ENCODE measurements at regions not wholly inside any gene's neighbourhood (a gene's known extent, or its start where the extent isn't known, plus 50 kb on each side); places are given as distances from the start of the nearest gene placed in this dataset.
A peak's percentile ranks its signal among the peaks of the same experiment; 100 is the strongest.

- Histone ChIP-seq H3K4me1 (ENCODE audit: control insufficient read depth in 1 of 2, insufficient read depth in 2 of 2, low read length in 2 of 2) (peaks cover 0 to 4% of the 10 kb centered on the region in 2 donors), H3K9ac (ENCODE audit: low read depth in 1 of 2, low read length in 2 of 2) (no peak overlapping the region), H3K27ac (ENCODE audit: low read depth, low read length) (no peak overlapping the region), H3K27me3 (ENCODE audit: control insufficient read depth in 1 of 2, insufficient read depth in 2 of 2, low read length in 2 of 2) (no peaks in the 10 kb centered on the region), H3K9me3 (ENCODE audit: control insufficient read depth in 1 of 2, low read length in 2 of 2) (no peaks in the 10 kb centered on the region), H3K36me3 (ENCODE audit: control insufficient read depth in 1 of 2, insufficient read depth in 2 of 2, low read length in 2 of 2) (no peaks in the 10 kb centered on the region), H3K4me3 (ENCODE audit: low read depth in 1 of 2, low read length in 2 of 2) (no peak overlapping the region)
Observed at GRCh38 chr19:46911456-46911855, 50.7 kb downstream of the ARHGAP35 start.

GRCh38 chr19:46913198-46913851 lies 52.5 kb downstream of the ARHGAP35 start:
- no peaks in the 10 kb centered on the region for H3K27me3 ChIP-seq (ENCODE audit: control insufficient read depth in 1 of 2, insufficient read depth in 2 of 2, low read length in 2 of 2)
- no peaks in the 10 kb centered on the region for H3K9me3 ChIP-seq (ENCODE audit: control insufficient read depth in 1 of 2, low read length in 2 of 2)
- no peak overlapping the region for H3K27ac ChIP-seq (ENCODE audit: low read depth, low read length)
- H3K4me1 ChIP-seq (ENCODE audit: control insufficient read depth in 1 of 2, insufficient read depth in 2 of 2, low read length in 2 of 2): peaks cover 0 to 4% of the 10 kb centered on the region in 2 donors
- no peak overlapping the region for H3K4me3 ChIP-seq (ENCODE audit: low read depth in 1 of 2, low read length in 2 of 2)
- H3K36me3 ChIP-seq (ENCODE audit: control insufficient read depth in 1 of 2, insufficient read depth in 2 of 2, low read length in 2 of 2): peaks cover 0 to under 1% of the 10 kb centered on the region in 2 donors
- no peak overlapping the region for H3K9ac ChIP-seq (ENCODE audit: low read depth in 1 of 2, low read length in 2 of 2)

- H3K4me1 ChIP-seq (ENCODE audit: control insufficient read depth in 1 of 2, insufficient read depth in 2 of 2, low read length in 2 of 2): peaks cover 0 to 4% of the 10 kb centered on the region in 2 donors
- H3K9ac ChIP-seq (ENCODE audit: low read depth in 1 of 2, low read length in 2 of 2): no peak overlapping the region
- no peaks in the 10 kb centered on the region for H3K9me3 ChIP-seq (ENCODE audit: control insufficient read depth in 1 of 2, low read length in 2 of 2)
- H3K27me3 ChIP-seq (ENCODE audit: control insufficient read depth in 1 of 2, insufficient read depth in 2 of 2, low read length in 2 of 2): no peaks in the 10 kb centered on the region
- no peak overlapping the region for H3K4me3 ChIP-seq (ENCODE audit: low read depth in 1 of 2, low read length in 2 of 2)
- peaks cover 0 to 6% of the 10 kb centered on the region in 2 donors for H3K36me3 ChIP-seq (ENCODE audit: control insufficient read depth in 1 of 2, insufficient read depth in 2 of 2, low read length in 2 of 2)
- no peak overlapping the region for H3K27ac ChIP-seq (ENCODE audit: low read depth, low read length)
Observed at GRCh38 chr19:46913852-46914430, 53.1 kb downstream of the ARHGAP35 start.

- peaks cover 0 to 4% of the 10 kb centered on the region in 2 donors for H3K4me1 ChIP-seq (ENCODE audit: control insufficient read depth in 1 of 2, insufficient read depth in 2 of 2, low read length in 2 of 2)
- H3K27me3 ChIP-seq (ENCODE audit: control insufficient read depth in 1 of 2, insufficient read depth in 2 of 2, low read length in 2 of 2): no peaks in the 10 kb centered on the region
- no peak overlapping the region for H3K27ac ChIP-seq (ENCODE audit: low read depth, low read length)
- H3K4me3 ChIP-seq (ENCODE audit: low read depth in 1 of 2, low read length in 2 of 2): no peak overlapping the region
- H3K9ac ChIP-seq (ENCODE audit: low read depth in 1 of 2, low read length in 2 of 2): no peak overlapping the region
- no peaks in the 10 kb centered on the region for H3K9me3 ChIP-seq (ENCODE audit: control insufficient read depth in 1 of 2, low read length in 2 of 2)
- peaks cover 7 to 19% of the 10 kb centered on the region in 2 donors for H3K36me3 ChIP-seq (ENCODE audit: control insufficient read depth in 1 of 2, insufficient read depth in 2 of 2, low read length in 2 of 2)
Observed at GRCh38 chr19:46915386-46915785, 54.6 kb downstream of the ARHGAP35 start.

GRCh38 chr19:46917002-46917401 lies 56.2 kb downstream of the ARHGAP35 start:
- Histone ChIP-seq H3K9ac (ENCODE audit: low read depth in 1 of 2, low read length in 2 of 2) (no peak overlapping the region), H3K4me3 (ENCODE audit: low read depth in 1 of 2, low read length in 2 of 2) (no peak overlapping the region), H3K9me3 (ENCODE audit: control insufficient read depth in 1 of 2, low read length in 2 of 2) (no peaks in the 10 kb centered on the region), H3K27ac (ENCODE audit: low read depth, low read length) (no peak overlapping the region), H3K27me3 (ENCODE audit: control insufficient read depth in 1 of 2, insufficient read depth in 2 of 2, low read length in 2 of 2) (no peaks in the 10 kb centered on the region), H3K36me3 (ENCODE audit: control insufficient read depth in 1 of 2, insufficient read depth in 2 of 2, low read length in 2 of 2) (peaks cover 13 to 36% of the 10 kb centered on the region in 2 donors), H3K4me1 (ENCODE audit: control insufficient read depth in 1 of 2, insufficient read depth in 2 of 2, low read length in 2 of 2) (peaks cover 0 to 4% of the 10 kb centered on the region in 2 donors)

- no peak overlapping the region for H3K27ac ChIP-seq (ENCODE audit: low read depth, low read length)
- H3K9ac ChIP-seq (ENCODE audit: low read depth in 1 of 2, low read length in 2 of 2): no peak overlapping the region
- H3K36me3 ChIP-seq (ENCODE audit: control insufficient read depth in 1 of 2, insufficient read depth in 2 of 2, low read length in 2 of 2): peaks cover 17 to 42% of the 10 kb centered on the region in 2 donors
- H3K9me3 ChIP-seq (ENCODE audit: control insufficient read depth in 1 of 2, low read length in 2 of 2): no peaks in the 10 kb centered on the region
- H3K27me3 ChIP-seq (ENCODE audit: control insufficient read depth in 1 of 2, insufficient read depth in 2 of 2, low read length in 2 of 2): no peaks in the 10 kb centered on the region
- peaks cover 5 to 9% of the 10 kb centered on the region in 2 donors for H3K4me1 ChIP-seq (ENCODE audit: control insufficient read depth in 1 of 2, insufficient read depth in 2 of 2, low read length in 2 of 2)
- no peak overlapping the region for H3K4me3 ChIP-seq (ENCODE audit: low read depth in 1 of 2, low read length in 2 of 2)
Observed at GRCh38 chr19:46919324-46919723, 58.5 kb downstream of the ARHGAP35 start.

- H3K9me3 ChIP-seq (ENCODE audit: control insufficient read depth in 1 of 2, low read length in 2 of 2): no peaks in the 10 kb centered on the region
- H3K4me3 ChIP-seq (ENCODE audit: low read depth in 1 of 2, low read length in 2 of 2): no peak overlapping the region
- no peaks in the 10 kb centered on the region for H3K27me3 ChIP-seq (ENCODE audit: control insufficient read depth in 1 of 2, insufficient read depth in 2 of 2, low read length in 2 of 2)
- peaks cover 17 to 42% of the 10 kb centered on the region in 2 donors for H3K36me3 ChIP-seq (ENCODE audit: control insufficient read depth in 1 of 2, insufficient read depth in 2 of 2, low read length in 2 of 2)
- H3K4me1 ChIP-seq (ENCODE audit: control insufficient read depth in 1 of 2, insufficient read depth in 2 of 2, low read length in 2 of 2): peaks cover 15% of the 10 kb centered on the region in 2 donors
- H3K27ac ChIP-seq (ENCODE audit: low read depth, low read length): no peak overlapping the region
- no peak overlapping the region for H3K9ac ChIP-seq (ENCODE audit: low read depth in 1 of 2, low read length in 2 of 2)
Observed at GRCh38 chr19:46920362-46920761, 59.6 kb downstream of the ARHGAP35 start.

- no peak overlapping the region for H3K4me3 ChIP-seq (ENCODE audit: low read depth in 1 of 2, low read length in 2 of 2)
- H3K27ac ChIP-seq (ENCODE audit: low read depth, low read length): no peak overlapping the region
- no peaks in the 10 kb centered on the region for H3K9me3 ChIP-seq (ENCODE audit: control insufficient read depth in 1 of 2, low read length in 2 of 2)
- no peak overlapping the region for H3K9ac ChIP-seq (ENCODE audit: low read depth in 1 of 2, low read length in 2 of 2)
- H3K27me3 ChIP-seq (ENCODE audit: control insufficient read depth in 1 of 2, insufficient read depth in 2 of 2, low read length in 2 of 2): no peaks in the 10 kb centered on the region
- H3K4me1 ChIP-seq (ENCODE audit: control insufficient read depth in 1 of 2, insufficient read depth in 2 of 2, low read length in 2 of 2): peaks cover 22 to 23% of the 10 kb centered on the region in 2 donors
- peaks cover 17 to 42% of the 10 kb centered on the region in 2 donors for H3K36me3 ChIP-seq (ENCODE audit: control insufficient read depth in 1 of 2, insufficient read depth in 2 of 2, low read length in 2 of 2)
Observed at GRCh38 chr19:46921071-46921470, 60.3 kb downstream of the ARHGAP35 start.

GRCh38 chr19:46922465-46922864 lies 61.7 kb downstream of the ARHGAP35 start:
- no peak overlapping the region for H3K9ac ChIP-seq (ENCODE audit: low read depth in 1 of 2, low read length in 2 of 2)
- H3K36me3 ChIP-seq (ENCODE audit: control insufficient read depth in 1 of 2, insufficient read depth in 2 of 2, low read length in 2 of 2): peaks cover 17 to 42% of the 10 kb centered on the region in 2 donors
- peaks cover 30 to 36% of the 10 kb centered on the region in 2 donors for H3K4me1 ChIP-seq (ENCODE audit: control insufficient read depth in 1 of 2, insufficient read depth in 2 of 2, low read length in 2 of 2)
- H3K27me3 ChIP-seq (ENCODE audit: control insufficient read depth in 1 of 2, insufficient read depth in 2 of 2, low read length in 2 of 2): no peaks in the 10 kb centered on the region
- no peak overlapping the region for H3K27ac ChIP-seq (ENCODE audit: low read depth, low read length)
- H3K4me3 ChIP-seq (ENCODE audit: low read depth in 1 of 2, low read length in 2 of 2): no peak overlapping the region
- no peaks in the 10 kb centered on the region for H3K9me3 ChIP-seq (ENCODE audit: control insufficient read depth in 1 of 2, low read length in 2 of 2)

GRCh38 chr19:46924874-46925547 lies 64.2 kb downstream of the ARHGAP35 start:
- peak overlapping the region in 1 of 2 donors; percentile 33 for H3K4me3 ChIP-seq (ENCODE audit: low read depth in 1 of 2, low read length in 2 of 2)
- no peaks in the 10 kb centered on the region for H3K9me3 ChIP-seq (ENCODE audit: control insufficient read depth in 1 of 2, low read length in 2 of 2)
- peaks cover 10 to 26% of the 10 kb centered on the region in 2 donors for H3K36me3 ChIP-seq (ENCODE audit: control insufficient read depth in 1 of 2, insufficient read depth in 2 of 2, low read length in 2 of 2)
- peak overlapping the region; percentile 19 for H3K9ac ChIP-seq (ENCODE audit: low read depth in 1 of 2, low read length in 2 of 2)
- peak overlapping the region; percentile 37 for H3K27ac ChIP-seq (ENCODE audit: low read depth, low read length)
- peaks cover 30 to 41% of the 10 kb centered on the region in 2 donors for H3K4me1 ChIP-seq (ENCODE audit: control insufficient read depth in 1 of 2, insufficient read depth in 2 of 2, low read length in 2 of 2)
- no peaks in the 10 kb centered on the region for H3K27me3 ChIP-seq (ENCODE audit: control insufficient read depth in 1 of 2, insufficient read depth in 2 of 2, low read length in 2 of 2)
